ENCODE measurements at regions not wholly inside any gene's neighbourhood (a gene's known extent, or its start where the extent isn't known, plus 50 kb on each side); places are given as distances from the start of the nearest gene placed in this dataset.

DNA sequence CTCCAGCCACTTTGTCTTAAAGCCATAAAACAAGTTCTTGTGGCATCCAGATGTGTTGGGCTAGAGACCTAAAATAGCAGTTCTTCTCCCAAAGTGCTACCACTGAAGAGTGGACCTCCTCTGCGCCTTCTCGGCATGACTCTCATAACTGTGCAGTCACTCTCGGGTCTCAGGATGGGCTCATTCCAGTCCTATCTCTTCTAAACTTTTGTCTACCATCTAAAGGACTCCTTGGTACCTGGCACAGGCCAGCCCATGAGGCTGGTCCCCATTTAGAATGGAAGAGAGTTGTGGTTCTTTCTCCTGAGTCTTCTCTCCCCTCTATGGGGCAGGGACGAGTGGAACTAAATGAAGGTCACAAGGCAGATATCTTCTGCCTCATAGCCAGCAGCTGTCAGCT, 272.0 kb upstream of the TMTC4 start:
- no peak for DNase-seq (ENCODE audit: low spot score)
- no peak overlapping the region for H3K27ac ChIP-seq (ENCODE audit: low read depth, low read length, poor library complexity, severe bottlenecking)
- H3K9me2 ChIP-seq (ENCODE audit: insufficient read depth, low read length), result no peaks in the 10 kb centered on the region
- H3K9me3 ChIP-seq (ENCODE audit: low read length), result no peaks in the 10 kb centered on the region
- ChIA-PET CTCF (ENCODE audit: unreplicated experiment) (no interaction called here), POLR2A (no interaction called here)
- no peak overlapping the region for H2AFZ ChIP-seq (ENCODE audit: low read length)
- H3K4me3 ChIP-seq (ENCODE audit: low read depth, low read length, poor library complexity, severe bottlenecking), result no peak overlapping the region
- intact Hi-C loops (cut with micrococcal nuclease; ENCODE audit: unreplicated experiment), result no loop called here
- no TSS peak for BruUV-seq (replicated peaks)
- no peak overlapping the region for H3K4me2 ChIP-seq (ENCODE audit: low read length)
- no peaks in the 10 kb centered on the region for H4K20me1 ChIP-seq (ENCODE audit: insufficient read depth, low read length)
- H3K36me3 ChIP-seq (ENCODE audit: insufficient read depth, low read length), result no peaks in the 10 kb centered on the region
- no peaks in the 10 kb centered on the region for H3K79me2 ChIP-seq (ENCODE audit: insufficient read depth, low read depth, low read length)
- no peak for TF ChIP-seq EZH2phosphoT487 (IDR thresholded peaks at IDR 0.05; ENCODE audit: borderline replicate concordance, low read depth, low read length)
- TF ChIP-seq, protein P1, sequence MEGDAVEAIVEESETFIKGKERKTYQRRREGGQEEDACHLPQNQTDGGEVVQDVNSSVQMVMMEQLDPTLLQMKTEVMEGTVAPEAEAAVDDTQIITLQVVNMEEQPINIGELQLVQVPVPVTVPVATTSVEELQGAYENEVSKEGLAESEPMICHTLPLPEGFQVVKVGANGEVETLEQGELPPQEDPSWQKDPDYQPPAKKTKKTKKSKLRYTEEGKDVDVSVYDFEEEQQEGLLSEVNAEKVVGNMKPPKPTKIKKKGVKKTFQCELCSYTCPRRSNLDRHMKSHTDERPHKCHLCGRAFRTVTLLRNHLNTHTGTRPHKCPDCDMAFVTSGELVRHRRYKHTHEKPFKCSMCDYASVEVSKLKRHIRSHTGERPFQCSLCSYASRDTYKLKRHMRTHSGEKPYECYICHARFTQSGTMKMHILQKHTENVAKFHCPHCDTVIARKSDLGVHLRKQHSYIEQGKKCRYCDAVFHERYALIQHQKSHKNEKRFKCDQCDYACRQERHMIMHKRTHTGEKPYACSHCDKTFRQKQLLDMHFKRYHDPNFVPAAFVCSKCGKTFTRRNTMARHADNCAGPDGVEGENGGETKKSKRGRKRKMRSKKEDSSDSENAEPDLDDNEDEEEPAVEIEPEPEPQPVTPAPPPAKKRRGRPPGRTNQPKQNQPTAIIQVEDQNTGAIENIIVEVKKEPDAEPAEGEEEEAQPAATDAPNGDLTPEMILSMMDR (conservative IDR thresholded peaks at IDR 0.05; ENCODE audit: low read length), result no peak
- H3K4me1 ChIP-seq (ENCODE audit: insufficient read depth, low read length, poor library complexity, severe bottlenecking), result no peaks in the 10 kb centered on the region

DNA sequence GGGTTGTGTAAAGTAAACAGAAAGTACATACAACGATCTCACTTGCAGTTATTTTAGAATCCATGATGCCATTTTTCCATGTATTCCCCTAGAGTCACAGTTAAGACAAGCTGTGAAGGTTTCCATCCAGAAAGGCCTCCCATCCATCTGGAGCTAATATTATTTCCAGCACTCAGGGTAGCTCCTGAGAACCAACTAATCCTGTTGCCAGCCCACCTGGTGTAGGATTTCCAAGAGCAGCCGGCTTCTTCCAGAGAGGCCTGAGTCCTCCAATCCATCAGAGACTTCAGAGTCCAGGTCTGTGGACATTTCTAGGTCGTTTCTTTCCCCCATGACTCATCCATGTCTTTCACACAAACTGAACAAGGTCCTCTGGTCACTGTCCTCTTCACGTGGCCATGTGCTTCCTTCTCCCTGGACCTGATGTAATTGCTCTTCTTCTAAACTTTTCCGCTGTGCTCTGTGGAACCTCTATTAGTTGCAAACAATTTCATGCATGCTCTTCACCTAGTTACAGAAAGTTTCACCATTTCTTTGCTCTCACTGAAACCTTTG, 270.3 kb upstream of the TMTC4 start:
- DNase-seq (ENCODE audit: low spot score), result no peak
- Histone ChIP-seq H3K4me1 (ENCODE audit: insufficient read depth, low read length, poor library complexity, severe bottlenecking) (no peaks in the 10 kb centered on the region), H3K9me2 (ENCODE audit: insufficient read depth, low read length) (no peaks in the 10 kb centered on the region), H3K4me3 (ENCODE audit: low read depth, low read length, poor library complexity, severe bottlenecking) (no peak overlapping the region), H3K9me3 (ENCODE audit: low read length) (no peaks in the 10 kb centered on the region), H4K20me1 (ENCODE audit: insufficient read depth, low read length) (no peaks in the 10 kb centered on the region), H3K27ac (ENCODE audit: low read depth, low read length, poor library complexity, severe bottlenecking) (no peak overlapping the region), H2AFZ (ENCODE audit: low read length) (no peak overlapping the region), H3K79me2 (ENCODE audit: insufficient read depth, low read depth, low read length) (no peaks in the 10 kb centered on the region), H3K4me2 (ENCODE audit: low read length) (no peak overlapping the region), H3K36me3 (ENCODE audit: insufficient read depth, low read length) (no peaks in the 10 kb centered on the region)
- no TSS peak for BruUV-seq (replicated peaks)
- CTCF ChIA-PET (ENCODE audit: unreplicated experiment), result no interaction called here
- POLR2A ChIA-PET, result no interaction called here
- TF ChIP-seq, protein P1 (conservative IDR thresholded peaks at IDR 0.05; ENCODE audit: low read length), result no peak
- TF ChIP-seq EZH2phosphoT487 (IDR thresholded peaks at IDR 0.05; ENCODE audit: borderline replicate concordance, low read depth, low read length), result no peak
- intact Hi-C loops (cut with micrococcal nuclease; ENCODE audit: unreplicated experiment), result no loop called here

DNA sequence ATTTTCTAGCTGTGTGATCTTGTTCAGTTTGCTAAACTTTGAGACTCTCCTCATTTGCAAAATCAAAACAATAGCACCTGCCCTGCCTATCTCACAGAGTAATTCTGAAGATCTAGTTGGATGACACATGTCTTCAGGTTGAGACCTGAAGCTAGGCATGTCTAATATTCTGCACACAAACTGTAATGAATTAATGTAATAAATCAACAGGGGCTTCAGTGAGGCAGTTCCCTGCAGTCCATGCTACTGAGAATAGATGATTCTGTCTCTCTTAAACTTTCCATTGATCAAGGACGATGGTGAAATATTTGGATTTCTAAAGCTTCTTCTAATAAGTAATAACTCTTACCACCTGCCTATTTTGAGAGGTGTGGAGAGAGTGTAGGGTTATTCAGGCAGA, 268.1 kb upstream of the TMTC4 start:
- Histone ChIP-seq H3K79me2 (ENCODE audit: insufficient read depth, low read depth, low read length) (no peaks in the 10 kb centered on the region), H3K4me2 (ENCODE audit: low read length) (no peak overlapping the region), H3K36me3 (ENCODE audit: insufficient read depth, low read length) (no peaks in the 10 kb centered on the region), H3K9me3 (ENCODE audit: low read length) (no peaks in the 10 kb centered on the region), H3K27ac (ENCODE audit: low read depth, low read length, poor library complexity, severe bottlenecking) (no peak overlapping the region), H3K4me3 (ENCODE audit: low read depth, low read length, poor library complexity, severe bottlenecking) (no peak overlapping the region), H4K20me1 (ENCODE audit: insufficient read depth, low read length) (no peaks in the 10 kb centered on the region), H2AFZ (ENCODE audit: low read length) (no peak overlapping the region), H3K4me1 (ENCODE audit: insufficient read depth, low read length, poor library complexity, severe bottlenecking) (no peaks in the 10 kb centered on the region), H3K9me2 (ENCODE audit: insufficient read depth, low read length) (no peaks in the 10 kb centered on the region)
- intact Hi-C loops (cut with micrococcal nuclease; ENCODE audit: unreplicated experiment), result no loop called here
- ChIA-PET POLR2A (no interaction called here), CTCF (ENCODE audit: unreplicated experiment) (no interaction called here)
- no peak for DNase-seq (ENCODE audit: low spot score)
- BruUV-seq (replicated peaks), result no TSS peak
- no peak for TF ChIP-seq EZH2phosphoT487 (IDR thresholded peaks at IDR 0.05; ENCODE audit: borderline replicate concordance, low read depth, low read length)
- TF ChIP-seq, protein P1 (conservative IDR thresholded peaks at IDR 0.05; ENCODE audit: low read length), result no peak

Data from OCI-LY7 (cell line).